ENCODE measurements at regions not wholly inside any gene's neighbourhood (a gene's known extent, or its start where the extent isn't known, plus 50 kb on each side); places are given as distances from the start of the nearest gene placed in this dataset.

DNA sequence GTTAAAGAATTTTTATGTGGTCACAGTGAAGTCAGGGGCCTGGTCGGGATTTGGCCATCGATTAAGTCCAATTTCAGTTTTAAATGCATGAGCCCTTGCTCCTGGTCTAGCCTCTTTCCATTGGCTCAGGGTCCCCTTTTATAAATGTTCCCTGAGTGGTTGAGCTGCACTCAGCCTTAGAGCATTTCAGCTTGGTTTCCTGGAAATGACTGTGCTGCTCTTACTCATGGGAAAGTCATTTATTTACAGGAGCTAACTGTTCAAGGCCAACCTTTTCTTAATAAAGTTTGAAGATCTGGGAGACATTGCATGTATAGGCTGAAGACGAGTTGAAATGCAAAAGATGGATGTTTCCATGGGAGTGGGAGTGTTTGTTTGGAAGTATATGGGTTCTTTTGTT is 98.8 kb upstream of the CLNK start:
- TF ChIP-seq NFIC (IDR thresholded peaks at IDR 0.05; ENCODE audit: borderline replicate concordance) (no peak), FOXM1 (IDR thresholded peaks at IDR 0.05; ENCODE audit: low read depth) (no peak), YY1 (IDR thresholded peaks at IDR 0.05; ENCODE audit: low read depth) (no peak), GABPA (IDR thresholded peaks at IDR 0.05; ENCODE audit: low read depth) (no peak), JUND (IDR thresholded peaks at IDR 0.05) (no peak), POLR2AphosphoS5 (IDR thresholded peaks at IDR 0.05; ENCODE audit: low read depth, low read length) (no peak), SMC3 (IDR thresholded peaks at IDR 0.05; ENCODE audit: low read depth, low read length) (no peak), EP300 (IDR thresholded peaks at IDR 0.05; ENCODE audit: borderline replicate concordance in 1 of 2, low read depth in 1 of 2, low read length in 1 of 2) (no peak), MXI1 (IDR thresholded peaks at IDR 0.05; ENCODE audit: low read depth, low read length) (no peak), TAF1 (IDR thresholded peaks at IDR 0.05; ENCODE audit: borderline replicate concordance, low read depth, low read length) (no peak), REST (IDR thresholded peaks at IDR 0.05; ENCODE audit: low read depth, low read length) (no peak), EZH2phosphoT487 (IDR thresholded peaks at IDR 0.05; ENCODE audit: borderline replicate concordance, low read depth) (no peak)
- TF ChIP-seq, protein P1, sequence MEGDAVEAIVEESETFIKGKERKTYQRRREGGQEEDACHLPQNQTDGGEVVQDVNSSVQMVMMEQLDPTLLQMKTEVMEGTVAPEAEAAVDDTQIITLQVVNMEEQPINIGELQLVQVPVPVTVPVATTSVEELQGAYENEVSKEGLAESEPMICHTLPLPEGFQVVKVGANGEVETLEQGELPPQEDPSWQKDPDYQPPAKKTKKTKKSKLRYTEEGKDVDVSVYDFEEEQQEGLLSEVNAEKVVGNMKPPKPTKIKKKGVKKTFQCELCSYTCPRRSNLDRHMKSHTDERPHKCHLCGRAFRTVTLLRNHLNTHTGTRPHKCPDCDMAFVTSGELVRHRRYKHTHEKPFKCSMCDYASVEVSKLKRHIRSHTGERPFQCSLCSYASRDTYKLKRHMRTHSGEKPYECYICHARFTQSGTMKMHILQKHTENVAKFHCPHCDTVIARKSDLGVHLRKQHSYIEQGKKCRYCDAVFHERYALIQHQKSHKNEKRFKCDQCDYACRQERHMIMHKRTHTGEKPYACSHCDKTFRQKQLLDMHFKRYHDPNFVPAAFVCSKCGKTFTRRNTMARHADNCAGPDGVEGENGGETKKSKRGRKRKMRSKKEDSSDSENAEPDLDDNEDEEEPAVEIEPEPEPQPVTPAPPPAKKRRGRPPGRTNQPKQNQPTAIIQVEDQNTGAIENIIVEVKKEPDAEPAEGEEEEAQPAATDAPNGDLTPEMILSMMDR (IDR thresholded peaks at IDR 0.05), result no peak
- TF ChIP-seq, protein P2, sequence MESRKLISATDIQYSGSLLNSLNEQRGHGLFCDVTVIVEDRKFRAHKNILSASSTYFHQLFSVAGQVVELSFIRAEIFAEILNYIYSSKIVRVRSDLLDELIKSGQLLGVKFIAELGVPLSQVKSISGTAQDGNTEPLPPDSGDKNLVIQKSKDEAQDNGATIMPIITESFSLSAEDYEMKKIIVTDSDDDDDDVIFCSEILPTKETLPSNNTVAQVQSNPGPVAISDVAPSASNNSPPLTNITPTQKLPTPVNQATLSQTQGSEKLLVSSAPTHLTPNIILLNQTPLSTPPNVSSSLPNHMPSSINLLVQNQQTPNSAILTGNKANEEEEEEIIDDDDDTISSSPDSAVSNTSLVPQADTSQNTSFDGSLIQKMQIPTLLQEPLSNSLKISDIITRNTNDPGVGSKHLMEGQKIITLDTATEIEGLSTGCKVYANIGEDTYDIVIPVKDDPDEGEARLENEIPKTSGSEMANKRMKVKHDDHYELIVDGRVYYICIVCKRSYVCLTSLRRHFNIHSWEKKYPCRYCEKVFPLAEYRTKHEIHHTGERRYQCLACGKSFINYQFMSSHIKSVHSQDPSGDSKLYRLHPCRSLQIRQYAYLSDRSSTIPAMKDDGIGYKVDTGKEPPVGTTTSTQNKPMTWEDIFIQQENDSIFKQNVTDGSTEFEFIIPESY (IDR thresholded peaks at IDR 0.05; ENCODE audit: borderline replicate concordance, low read depth), result no peak

Measured in SK-N-SH (cell line).